Heart left ventricle (tissue), 13 donors: ENCODE measurements at regions not wholly inside any gene's neighbourhood (a gene's known extent, or its start where the extent isn't known, plus 50 kb on each side); places are given as distances from the start of the nearest gene placed in this dataset.
"Not testable (repeated sequence)": the region's sequence is repeated elsewhere in the genome, so short reads cannot be mapped to it uniquely, and the experiment has no call there.

ENCODE experiments used
- POLR2A ChIP-seq, 2 donors: fragments of 450-650 bp; IDR thresholded peaks; one replicate each; pipeline ENCODE4 v1.6.1; 2017; ENCODE audit warnings: antibody characterized with exemption in 2 of 2, mild to moderate bottlenecking in 2 of 2, moderate library complexity in 2 of 2
- TF ChIP-seq, protein P1 (sequence below), 12 donors: fragments of 200-600 bp; sonication (generic) in 4 of 12; IDR thresholded peaks; one replicate each; pipeline versions ENCODE4 v1.5.0 to v1.8.0; 2018 to 2022; ENCODE audit warnings: antibody characterized with exemption in 12 of 12, mild to moderate bottlenecking in 5 of 12
- donor health status: ischemic (EF 13 %, LVEDD 7.1; RV severe dilation, severe dysfunction).
- donor health status: DM: no; HTN: yes; CAD: no.
- donor health status: DM: no; HTN: no; CAD: no.
- donor health status: ischemic (EF 25% LVEDD 6.9; RV normal size, moderate dysfunction).
- donor health status: ischemic (EF 25% LVEDD 5.7; RV mildly dilated, moderate dysfunction).
- donor health status: ischemic (EF 35%, LVEDD 5.7; RV mildly dilated, moderate dysfunction).
- donor health status: nonischemic (EF 11% LVEDD 7.7; RV severe dilation, severe dysfunction).
- donor health status: DM: yes; HTN: yes; CAD: no.
- donor health status: PGD.
- donor health status: ischemic (EF 29% LVEDD 5.4; RV normal size, mild dysfunction).
- donor health status: nonischemic (EF 23%, LVEDD 6.1; RV moderate dilation, normal function).

DNA sequence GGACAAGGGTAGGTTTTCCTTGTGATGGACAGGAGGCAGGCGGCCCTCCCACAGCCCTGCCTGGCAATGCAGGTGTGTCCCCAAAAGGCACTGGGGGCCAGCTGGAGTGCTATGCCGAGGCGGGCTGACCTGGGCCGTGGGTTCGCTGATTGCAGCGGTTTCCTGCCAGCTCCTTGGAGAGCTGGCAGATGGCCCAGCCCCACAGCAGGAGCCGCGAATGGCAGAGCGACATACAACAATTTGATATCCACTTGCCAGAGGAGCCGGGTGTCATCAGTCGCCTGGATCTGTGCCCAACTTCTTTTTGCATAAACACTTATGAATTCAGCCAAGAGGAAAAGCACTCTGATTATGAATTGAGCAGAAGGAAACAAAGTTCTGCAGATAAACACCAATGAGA is 210.8 kb upstream of the FRG2C start:
- TF ChIP-seq, protein P1, sequence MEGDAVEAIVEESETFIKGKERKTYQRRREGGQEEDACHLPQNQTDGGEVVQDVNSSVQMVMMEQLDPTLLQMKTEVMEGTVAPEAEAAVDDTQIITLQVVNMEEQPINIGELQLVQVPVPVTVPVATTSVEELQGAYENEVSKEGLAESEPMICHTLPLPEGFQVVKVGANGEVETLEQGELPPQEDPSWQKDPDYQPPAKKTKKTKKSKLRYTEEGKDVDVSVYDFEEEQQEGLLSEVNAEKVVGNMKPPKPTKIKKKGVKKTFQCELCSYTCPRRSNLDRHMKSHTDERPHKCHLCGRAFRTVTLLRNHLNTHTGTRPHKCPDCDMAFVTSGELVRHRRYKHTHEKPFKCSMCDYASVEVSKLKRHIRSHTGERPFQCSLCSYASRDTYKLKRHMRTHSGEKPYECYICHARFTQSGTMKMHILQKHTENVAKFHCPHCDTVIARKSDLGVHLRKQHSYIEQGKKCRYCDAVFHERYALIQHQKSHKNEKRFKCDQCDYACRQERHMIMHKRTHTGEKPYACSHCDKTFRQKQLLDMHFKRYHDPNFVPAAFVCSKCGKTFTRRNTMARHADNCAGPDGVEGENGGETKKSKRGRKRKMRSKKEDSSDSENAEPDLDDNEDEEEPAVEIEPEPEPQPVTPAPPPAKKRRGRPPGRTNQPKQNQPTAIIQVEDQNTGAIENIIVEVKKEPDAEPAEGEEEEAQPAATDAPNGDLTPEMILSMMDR (IDR thresholded peaks at IDR 0.05) = not testable (repeated sequence)
- not testable (repeated sequence) for TF ChIP-seq POLR2A (IDR thresholded peaks at IDR 0.05)
